Activated CD4-positive, alpha-beta T cell treated with anti-CD3 and anti-CD28 coated beads, Interleukin-2, amount 10 ng/mL, durations not matched to agents 7 days and 5 days (primary cell): ENCODE measurements at regions not wholly inside any gene's neighbourhood (a gene's known extent, or its start where the extent isn't known, plus 50 kb on each side); places are given as distances from the start of the nearest gene placed in this dataset.

Experiments
- CTCF ChIA-PET: fragments of 350-600 bp; sonication (Branson Sonifier 250); formaldehyde crosslinking; loops from one replicate; lab custom pipeline; 2021; ENCODE audit warnings: antibody characterized with exemption; lab: Charles Lee
- POLR2A ChIA-PET: fragments of 350-600 bp; sonication (Branson Sonifier 250); formaldehyde crosslinking; loops from one replicate; lab custom pipeline; 2021; ENCODE audit warnings: antibody characterized with exemption; lab: Charles Lee
- DNase-seq: peaks from one replicate; pipeline ENCODE4 v3.0.0-alpha.2; 2020
- H3K27ac Mint-ChIP-seq: one replicate; pipeline ENCODE4 v1.8.0; 2021; ENCODE audit warnings: mild to moderate bottlenecking, moderate library complexity, mixed read lengths
- H3K27me3 Mint-ChIP-seq: one replicate; pipeline ENCODE4 v1.8.0; 2021; ENCODE audit warnings: mixed read lengths
- H3K36me3 Mint-ChIP-seq: one replicate; pipeline ENCODE4 v1.8.0; 2021; ENCODE audit warnings: low read depth, mixed read lengths
- H3K4me1 Mint-ChIP-seq: one replicate; pipeline ENCODE4 v1.8.0; 2021; ENCODE audit warnings: mixed read lengths
- H3K4me3 Mint-ChIP-seq: one replicate; pipeline ENCODE4 v1.8.0; 2021; ENCODE audit warnings: mild to moderate bottlenecking, moderate library complexity, mixed read lengths
- H3K9me3 Mint-ChIP-seq: one replicate; pipeline ENCODE4 v1.8.0; 2021; ENCODE audit warnings: mixed read lengths

- no peak overlapping the region for H3K4me3 Mint-ChIP-seq
- no peaks in the 10 kb centered on the region for H3K27me3 Mint-ChIP-seq
- ChIA-PET CTCF (no interaction called here), POLR2A (no interaction called here)
- H3K27ac Mint-ChIP-seq, result no peak overlapping the region
- H3K9me3 Mint-ChIP-seq, result peaks cover 6% of the 10 kb centered on the region
- H3K4me1 Mint-ChIP-seq, result no peaks in the 10 kb centered on the region
- H3K36me3 Mint-ChIP-seq, result no peaks in the 10 kb centered on the region
- no peak for DNase-seq
Measured at GRCh38 chr12:22828066-22828465, 203.1 kb downstream of the ETNK1 start.

- Mint-ChIP-seq H3K4me1 (no peaks in the 10 kb centered on the region), H3K4me3 (no peak overlapping the region), H3K36me3 (no peaks in the 10 kb centered on the region), H3K27ac (no peak overlapping the region), H3K9me3 (no peaks in the 10 kb centered on the region), H3K27me3 (no peaks in the 10 kb centered on the region)
- POLR2A ChIA-PET, result no interaction called here
- CTCF ChIA-PET, result no interaction called here
- no peak for DNase-seq
Measured at GRCh38 chr12:22835431-22835830, 210.5 kb downstream of the ETNK1 start.

- CTCF ChIA-PET, result no interaction called here
- Mint-ChIP-seq H3K9me3 (no peaks in the 10 kb centered on the region), H3K4me1 (no peaks in the 10 kb centered on the region), H3K27ac (no peak overlapping the region), H3K4me3 (no peak overlapping the region), H3K36me3 (no peaks in the 10 kb centered on the region), H3K27me3 (peaks cover 6% of the 10 kb centered on the region)
- no peak for DNase-seq
- POLR2A ChIA-PET, result no interaction called here
Measured at GRCh38 chr12:22850185-22850584, 225.2 kb downstream of the ETNK1 start.

GRCh38 chr12:22851532-22851931 is 226.6 kb downstream of the ETNK1 start:
- H3K27ac Mint-ChIP-seq, result no peak overlapping the region
- H3K9me3 Mint-ChIP-seq, result no peaks in the 10 kb centered on the region
- no peak for DNase-seq
- no peaks in the 10 kb centered on the region for H3K4me1 Mint-ChIP-seq
- H3K4me3 Mint-ChIP-seq, result no peak overlapping the region
- peaks cover 6% of the 10 kb centered on the region for H3K27me3 Mint-ChIP-seq
- H3K36me3 Mint-ChIP-seq, result no peaks in the 10 kb centered on the region
- ChIA-PET CTCF (no interaction called here), POLR2A (no interaction called here)

- no peaks in the 10 kb centered on the region for H3K27me3 Mint-ChIP-seq
- CTCF ChIA-PET, result interaction anchor here (1.5 kb wide), 1 partner anchor 15 kb away, joined by 4 read pairs; no protein-coding TSS in a partner anchor
- no peak for DNase-seq
- H3K4me1 Mint-ChIP-seq, result no peaks in the 10 kb centered on the region
- H3K36me3 Mint-ChIP-seq, result no peaks in the 10 kb centered on the region
- POLR2A ChIA-PET, result no interaction called here
- H3K27ac Mint-ChIP-seq, result no peak overlapping the region
- H3K9me3 Mint-ChIP-seq, result no peaks in the 10 kb centered on the region
- H3K4me3 Mint-ChIP-seq, result no peak overlapping the region
Measured at GRCh38 chr12:22855456-22855855, 230.5 kb downstream of the ETNK1 start.

GRCh38 chr12:22856178-22856577 is 231.2 kb downstream of the ETNK1 start:
- Mint-ChIP-seq H3K27ac (no peak overlapping the region), H3K9me3 (no peaks in the 10 kb centered on the region), H3K4me1 (no peaks in the 10 kb centered on the region), H3K36me3 (no peaks in the 10 kb centered on the region), H3K4me3 (no peak overlapping the region), H3K27me3 (no peaks in the 10 kb centered on the region)
- ChIA-PET POLR2A (no interaction called here), CTCF (interaction anchor here (1.5 kb wide), 1 partner anchor 15 kb away, joined by 4 read pairs; no protein-coding TSS in a partner anchor)
- DNase-seq, result no peak

- POLR2A ChIA-PET, result no interaction called here
- CTCF ChIA-PET, result no interaction called here
- no peaks in the 10 kb centered on the region for H3K36me3 Mint-ChIP-seq
Measured at GRCh38 chr12:22858849-22859570, 234.0 kb downstream of the ETNK1 start.

GRCh38 chr12:22860926-22861325 is 236.0 kb downstream of the ETNK1 start:
- no peaks in the 10 kb centered on the region for H3K9me3 Mint-ChIP-seq
- H3K4me1 Mint-ChIP-seq, result no peaks in the 10 kb centered on the region
- CTCF ChIA-PET, result no interaction called here
- POLR2A ChIA-PET, result no interaction called here
- no peaks in the 10 kb centered on the region for H3K36me3 Mint-ChIP-seq
- no peaks in the 10 kb centered on the region for H3K27me3 Mint-ChIP-seq
- DNase-seq, result no peak
- H3K27ac Mint-ChIP-seq, result no peak overlapping the region
- H3K4me3 Mint-ChIP-seq, result no peak overlapping the region

More at GRCh38 chr12:22858849-22859570, 234.0 kb downstream of the ETNK1 start:
- Mint-ChIP-seq H3K4me3 (no peak overlapping the region), H3K4me1 (no peaks in the 10 kb centered on the region), H3K27ac (no peak overlapping the region), H3K9me3 (no peaks in the 10 kb centered on the region), H3K27me3 (no peaks in the 10 kb centered on the region)
- DNase-seq, result no peak

- H3K27me3 Mint-ChIP-seq, result no peaks in the 10 kb centered on the region
- H3K36me3 Mint-ChIP-seq, result no peaks in the 10 kb centered on the region
- no peaks in the 10 kb centered on the region for H3K4me1 Mint-ChIP-seq
- no peaks in the 10 kb centered on the region for H3K9me3 Mint-ChIP-seq
- ChIA-PET CTCF (no interaction called here), POLR2A (no interaction called here)
- DNase-seq, result no peak
- H3K4me3 Mint-ChIP-seq, result no peak overlapping the region
- no peak overlapping the region for H3K27ac Mint-ChIP-seq
Measured at GRCh38 chr12:22865822-22866221, 240.9 kb downstream of the ETNK1 start.

- Mint-ChIP-seq H3K4me1 (no peaks in the 10 kb centered on the region), H3K36me3 (no peaks in the 10 kb centered on the region), H3K27ac (no peak overlapping the region), H3K27me3 (no peaks in the 10 kb centered on the region), H3K4me3 (no peak overlapping the region), H3K9me3 (no peaks in the 10 kb centered on the region)
- DNase-seq, result no peak
- ChIA-PET POLR2A (no interaction called here), CTCF (no interaction called here)
Measured at GRCh38 chr12:22866406-22866805, 241.4 kb downstream of the ETNK1 start.

GRCh38 chr12:22874151-22874550 is 249.2 kb downstream of the ETNK1 start:
- Mint-ChIP-seq H3K27ac (no peak overlapping the region), H3K4me1 (no peaks in the 10 kb centered on the region), H3K4me3 (no peak overlapping the region), H3K27me3 (no peaks in the 10 kb centered on the region), H3K9me3 (no peaks in the 10 kb centered on the region), H3K36me3 (no peaks in the 10 kb centered on the region)
- DNase-seq, result no peak
- POLR2A ChIA-PET, result no interaction called here
- CTCF ChIA-PET, result no interaction called here

- Mint-ChIP-seq H3K27ac (no peak overlapping the region), H3K36me3 (no peaks in the 10 kb centered on the region), H3K4me3 (no peak overlapping the region), H3K4me1 (no peaks in the 10 kb centered on the region), H3K27me3 (no peaks in the 10 kb centered on the region), H3K9me3 (no peaks in the 10 kb centered on the region)
- CTCF ChIA-PET, result no interaction called here
- POLR2A ChIA-PET, result no interaction called here
- DNase-seq, result no peak
Measured at GRCh38 chr12:22876262-22876661, 251.3 kb downstream of the ETNK1 start.

- no peaks in the 10 kb centered on the region for H3K36me3 Mint-ChIP-seq
- no peak overlapping the region for H3K4me3 Mint-ChIP-seq
- ChIA-PET CTCF (no interaction called here), POLR2A (no interaction called here)
- H3K27ac Mint-ChIP-seq, result no peak overlapping the region
- no peaks in the 10 kb centered on the region for H3K27me3 Mint-ChIP-seq
- no peaks in the 10 kb centered on the region for H3K9me3 Mint-ChIP-seq
- DNase-seq, result no peak
- H3K4me1 Mint-ChIP-seq, result no peaks in the 10 kb centered on the region
Measured at GRCh38 chr12:22879203-22879602, 254.2 kb downstream of the ETNK1 start.

- Mint-ChIP-seq H3K27ac (no peak overlapping the region), H3K36me3 (no peaks in the 10 kb centered on the region), H3K9me3 (no peaks in the 10 kb centered on the region), H3K4me1 (no peaks in the 10 kb centered on the region), H3K4me3 (no peak overlapping the region), H3K27me3 (no peaks in the 10 kb centered on the region)
- ChIA-PET POLR2A (no interaction called here), CTCF (no interaction called here)
- no peak for DNase-seq
Measured at GRCh38 chr12:22880331-22880730, 255.4 kb downstream of the ETNK1 start.
